ENCODE measurements at regions not wholly inside any gene's neighbourhood (a gene's known extent, or its start where the extent isn't known, plus 50 kb on each side); places are given as distances from the start of the nearest gene placed in this dataset.
"Not testable (repeated sequence)": the region's sequence is repeated elsewhere in the genome, so short reads cannot be mapped to it uniquely, and the experiment has no call there.

- TF ChIP-seq CTCF (IDR thresholded peaks at IDR 0.05) = no peak
- Histone ChIP-seq H3K4me3 (no peak overlapping the region), H3K27me3 (ENCODE audit: insufficient read depth in 3 of 3, low read length in 2 of 3) (no peaks in the 10 kb centered on the region), H3K9me3 (no peaks in the 10 kb centered on the region), H3K27ac (no peak overlapping the region), H3K4me1 (no peaks in the 10 kb centered on the region), H3K36me3 (ENCODE audit: insufficient read depth in 1 of 2, low read depth in 1 of 2) (no peaks in the 10 kb centered on the region)
- intact Hi-C loops (cut with DNase I) = no loop called here
- ATAC-seq (no peak), DNase-seq (peak in 1 of 2 donors; percentile 29)
- 83 to 87% (median 86%) methylated on average over 10 of the region's 10 CpGs for WGBS, 3 donors
Observed at GRCh38 chr7:86130268-86130667, 513.4 kb upstream of the GRM3 start.

- intact Hi-C loops (cut with DNase I) = no loop called here
- no peaks in the 10 kb centered on the region for H3K36me3 ChIP-seq (ENCODE audit: insufficient read depth in 1 of 2, low read depth in 1 of 2)
- H3K4me3 ChIP-seq = no peak overlapping the region
- H3K4me1 ChIP-seq = no peaks in the 10 kb centered on the region
- no peaks in the 10 kb centered on the region for H3K9me3 ChIP-seq
- no peaks in the 10 kb centered on the region for H3K27me3 ChIP-seq (ENCODE audit: insufficient read depth in 3 of 3, low read length in 2 of 3)
- no peak for TF ChIP-seq CTCF (IDR thresholded peaks at IDR 0.05)
- H3K27ac ChIP-seq = no peak overlapping the region
- no peak for ATAC-seq
- WGBS, 3 donors = 81 to 83% (median 82%) methylated on average over 4 of the region's 4 CpGs
- no peak for DNase-seq
Observed at GRCh38 chr7:86123476-86123875, 520.2 kb upstream of the GRM3 start.

- ATAC-seq (no peak), DNase-seq (no peak)
- WGBS, 3 donors = 67 to 84% (median 73%) methylated on average over 1 of the region's 1 CpG
- TF ChIP-seq CTCF (IDR thresholded peaks at IDR 0.05) = no peak
- H3K4me3 ChIP-seq = no peak overlapping the region
- no peaks in the 10 kb centered on the region for H3K9me3 ChIP-seq
- intact Hi-C loops (cut with DNase I) = no loop called here
- no peak overlapping the region for H3K27ac ChIP-seq
- H3K4me1 ChIP-seq = no peaks in the 10 kb centered on the region
- H3K27me3 ChIP-seq (ENCODE audit: insufficient read depth in 3 of 3, low read length in 2 of 3) = no peaks in the 10 kb centered on the region
- no peaks in the 10 kb centered on the region for H3K36me3 ChIP-seq (ENCODE audit: insufficient read depth in 1 of 2, low read depth in 1 of 2)
Observed at GRCh38 chr7:86094166-86094669, 549.5 kb upstream of the GRM3 start.

GRCh38 chr7:86091369-86091768 lies 552.3 kb upstream of the GRM3 start:
- Histone ChIP-seq H3K27me3 (ENCODE audit: insufficient read depth in 3 of 3, low read length in 2 of 3) (no peaks in the 10 kb centered on the region), H3K4me1 (no peaks in the 10 kb centered on the region), H3K27ac (no peak overlapping the region), H3K36me3 (ENCODE audit: insufficient read depth in 1 of 2, low read depth in 1 of 2) (no peaks in the 10 kb centered on the region), H3K4me3 (no peak overlapping the region), H3K9me3 (peaks cover 5% of the 10 kb centered on the region)
- ATAC-seq (no peak), DNase-seq (no peak)
- 31 to 32% (median 32%) methylated on average over 1 of the region's 1 CpG for WGBS, 3 donors
- no peak for TF ChIP-seq CTCF (IDR thresholded peaks at IDR 0.05)
- intact Hi-C loops (cut with DNase I) = no loop called here

GRCh38 chr7:86089455-86089854 lies 554.3 kb upstream of the GRM3 start:
- intact Hi-C loops (cut with DNase I) = no loop called here
- peaks cover 5% of the 10 kb centered on the region for H3K9me3 ChIP-seq
- H3K4me3 ChIP-seq = no peak overlapping the region
- no peak overlapping the region for H3K27ac ChIP-seq
- ATAC-seq (no peak), DNase-seq (no peak)
- no peaks in the 10 kb centered on the region for H3K36me3 ChIP-seq (ENCODE audit: insufficient read depth in 1 of 2, low read depth in 1 of 2)
- 81 to 93% (median 86%) methylated on average over 1 of the region's 1 CpG for WGBS, 3 donors
- H3K4me1 ChIP-seq = no peaks in the 10 kb centered on the region
- TF ChIP-seq CTCF (IDR thresholded peaks at IDR 0.05) = no peak
- no peaks in the 10 kb centered on the region for H3K27me3 ChIP-seq (ENCODE audit: insufficient read depth in 3 of 3, low read length in 2 of 3)

- H3K27me3 ChIP-seq (ENCODE audit: insufficient read depth in 3 of 3, low read length in 2 of 3); H3K27ac ChIP-seq; DNase-seq; H3K36me3 ChIP-seq (ENCODE audit: insufficient read depth in 1 of 2, low read depth in 1 of 2); ATAC-seq; H3K4me3 ChIP-seq; intact Hi-C loops (cut with DNase I); H3K4me1 ChIP-seq; H3K9me3 ChIP-seq: not testable (repeated sequence)
- WGBS, 3 donors = 88 to 90% (median 89%) methylated on average over 1 of the region's 1 CpG
Observed at GRCh38 chr7:86064572-86064971, 579.1 kb upstream of the GRM3 start.

All from psoas muscle (tissue), 7 donors.